ENCODE measurements at regions not wholly inside any gene's neighbourhood (a gene's known extent, or its start where the extent isn't known, plus 50 kb on each side); places are given as distances from the start of the nearest gene placed in this dataset.

GRCh38 chr3:23112491-23112890 lies 90.6 kb upstream of the UBE2E2 start:
- TF ChIP-seq POLR2A (IDR thresholded peaks at IDR 0.05) (no peak), CTCF (IDR thresholded peaks at IDR 0.05) (no peak), POLR2AphosphoS5 (IDR thresholded peaks at IDR 0.05) (no peak)
- H3K9me3 ChIP-seq = no peaks in the 10 kb centered on the region
- DNase-seq (ENCODE audit: low spot score in 2 of 2) = no peak
- no peaks in the 10 kb centered on the region for H3K27me3 ChIP-seq
- H3K27ac ChIP-seq = no peak overlapping the region
- no peak overlapping the region for H3K4me3 ChIP-seq
- H3K36me3 ChIP-seq = no peaks in the 10 kb centered on the region
- intact Hi-C loops (cut with DNase I; ENCODE audit: low total_unique reads) = no loop called here
- H3K4me1 ChIP-seq = no peaks in the 10 kb centered on the region

DNA sequence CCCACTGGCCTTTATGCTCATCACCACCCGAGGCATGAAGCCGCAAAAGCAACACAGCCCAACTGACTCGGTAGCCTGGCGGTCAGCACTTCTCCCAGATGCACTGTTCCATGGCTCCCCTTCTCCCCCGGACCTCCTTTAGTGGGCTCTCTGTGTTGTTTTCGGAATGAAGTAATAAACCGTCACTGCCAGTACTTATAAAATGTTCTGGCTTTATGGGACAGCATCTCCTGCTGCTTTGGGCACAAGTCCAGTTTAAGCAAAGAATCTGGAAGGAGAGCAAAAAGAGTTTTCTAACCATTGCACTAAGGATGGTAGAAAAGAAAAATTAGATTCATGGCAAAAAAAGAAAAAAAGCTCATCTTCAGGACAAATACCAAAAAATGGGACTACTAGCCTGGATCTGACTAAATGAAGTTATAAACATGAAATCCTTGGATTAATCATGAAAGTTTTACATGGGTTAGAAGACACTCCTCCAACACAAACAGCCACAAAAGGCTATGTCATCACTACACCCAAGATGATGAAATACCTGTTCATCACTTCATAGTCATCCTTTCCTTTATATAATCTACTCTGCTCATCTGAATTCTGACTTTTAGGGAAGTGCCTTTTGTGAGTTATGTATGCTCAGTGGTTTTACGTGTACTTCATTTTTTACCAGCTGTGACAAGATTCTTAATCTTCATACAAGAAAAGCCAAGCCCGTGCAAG lies 89.5 kb upstream of the UBE2E2 start:
- H3K4me1 ChIP-seq = no peaks in the 10 kb centered on the region
- TF ChIP-seq POLR2AphosphoS5 (IDR thresholded peaks at IDR 0.05) (no peak), CTCF (IDR thresholded peaks at IDR 0.05) (no peak), POLR2A (IDR thresholded peaks at IDR 0.05) (no peak)
- no peaks in the 10 kb centered on the region for H3K27me3 ChIP-seq
- no peaks in the 10 kb centered on the region for H3K9me3 ChIP-seq
- no peak overlapping the region for H3K4me3 ChIP-seq
- no peak overlapping the region for H3K27ac ChIP-seq
- intact Hi-C loops (cut with DNase I; ENCODE audit: low total_unique reads) = no loop called here
- DNase-seq (ENCODE audit: low spot score in 2 of 2) = no peak
- no peaks in the 10 kb centered on the region for H3K36me3 ChIP-seq

GRCh38 chr3:23114432-23114831 lies 88.7 kb upstream of the UBE2E2 start:
- intact Hi-C loops (cut with DNase I; ENCODE audit: low total_unique reads) = no loop called here
- H3K27ac ChIP-seq = no peak overlapping the region
- H3K27me3 ChIP-seq = no peaks in the 10 kb centered on the region

DNA sequence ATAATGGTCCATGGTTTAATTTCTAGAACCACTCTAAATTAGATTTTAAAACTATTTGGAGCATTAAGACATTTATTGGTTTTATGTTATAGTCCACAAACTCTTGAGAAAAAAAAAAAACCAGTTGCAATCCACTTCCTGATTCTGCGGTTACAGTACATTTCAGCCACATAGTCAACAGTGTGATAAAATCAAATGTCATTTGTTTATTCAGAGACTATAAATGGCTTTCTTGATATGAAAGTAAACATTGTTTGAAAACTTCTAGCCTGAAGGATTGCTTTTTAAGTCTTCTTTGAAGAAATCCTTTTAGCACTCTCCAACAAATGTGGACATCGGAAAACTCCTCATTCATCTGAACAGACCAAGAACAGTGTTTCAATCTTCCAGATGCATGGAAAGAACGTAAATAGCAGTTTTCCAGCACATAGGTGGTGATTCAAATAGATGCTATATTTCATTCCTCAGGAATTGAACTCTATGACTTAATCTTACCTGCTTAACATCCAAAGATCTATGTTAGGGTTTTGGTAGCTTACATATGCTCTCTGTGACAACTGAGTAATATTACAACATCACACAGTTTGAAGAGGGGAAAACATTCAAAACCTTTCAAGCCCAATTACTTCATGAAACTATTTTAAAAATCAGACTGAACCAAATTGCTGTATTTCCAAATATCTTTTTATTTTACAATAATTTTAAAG lies 87.8 kb upstream of the UBE2E2 start:
- intact Hi-C loops (cut with DNase I; ENCODE audit: low total_unique reads) = no loop called here
- Histone ChIP-seq H3K27me3 (no peaks in the 10 kb centered on the region), H3K9me3 (no peaks in the 10 kb centered on the region), H3K36me3 (no peaks in the 10 kb centered on the region), H3K4me3 (no peak overlapping the region), H3K4me1 (no peaks in the 10 kb centered on the region), H3K27ac (no peak overlapping the region)
- DNase-seq (ENCODE audit: low spot score in 2 of 2) = no peak
- TF ChIP-seq POLR2AphosphoS5 (IDR thresholded peaks at IDR 0.05) = no peak
- TF ChIP-seq CTCF (IDR thresholded peaks at IDR 0.05) = no peak
- TF ChIP-seq POLR2A (IDR thresholded peaks at IDR 0.05) = no peak

More at GRCh38 chr3:23114432-23114831, 88.7 kb upstream of the UBE2E2 start:
- H3K4me1 ChIP-seq = no peaks in the 10 kb centered on the region
- no peaks in the 10 kb centered on the region for H3K9me3 ChIP-seq
- no peak for DNase-seq (ENCODE audit: low spot score in 2 of 2)
- no peak overlapping the region for H3K4me3 ChIP-seq
- TF ChIP-seq POLR2AphosphoS5 (IDR thresholded peaks at IDR 0.05) (no peak), POLR2A (IDR thresholded peaks at IDR 0.05) (no peak), CTCF (IDR thresholded peaks at IDR 0.05) (no peak)
- H3K36me3 ChIP-seq = no peaks in the 10 kb centered on the region

- Histone ChIP-seq H3K4me3 (no peak overlapping the region), H3K27ac (no peak overlapping the region), H3K9me3 (no peaks in the 10 kb centered on the region), H3K36me3 (no peaks in the 10 kb centered on the region), H3K4me1 (no peaks in the 10 kb centered on the region), H3K27me3 (no peaks in the 10 kb centered on the region)
- no peak for TF ChIP-seq CTCF (IDR thresholded peaks at IDR 0.05)
- no peak for TF ChIP-seq POLR2AphosphoS5 (IDR thresholded peaks at IDR 0.05)
- no peak for TF ChIP-seq POLR2A (IDR thresholded peaks at IDR 0.05)
- no peak for DNase-seq (ENCODE audit: low spot score in 2 of 2)
- intact Hi-C loops (cut with DNase I; ENCODE audit: low total_unique reads) = no loop called here
These were observed 86.9 kb upstream of the UBE2E2 start for GRCh38 chr3:23116081-23116837.
